Esophagus muscularis mucosa (tissue), 4 donors: ENCODE measurements at regions not wholly inside any gene's neighbourhood (a gene's known extent, or its start where the extent isn't known, plus 50 kb on each side); places are given as distances from the start of the nearest gene placed in this dataset.

Experiments used
- DNase-seq: peaks from one replicate; pipeline ENCODE4 v3.0.0-alpha.2; 2017; ENCODE audit errors: extremely low spot score
- H3K27ac ChIP-seq, 4 donors: fragments of 200-600 bp; sonication (generic); replicated peaks in 1 of 4; 1 replicate in 3 of 4; 2 replicates in 1 of 4; pipeline ENCODE4 v1.5.1; 2016 to 2019; ENCODE audit warnings: mild to moderate bottlenecking in 1 of 4
- H3K27me3 ChIP-seq, 4 donors: fragments of 200-600 bp; sonication (generic); one replicate each; pipeline versions ENCODE4 v1.5.1 to v1.6.0; 2016 to 2019
- H3K36me3 ChIP-seq, 4 donors: fragments of 200-600 bp; sonication (generic); one replicate each; pipeline ENCODE4 v1.5.1; 2016 to 2019
- H3K4me1 ChIP-seq, 4 donors: fragments of 200-600 bp; sonication (generic); one replicate each; pipeline ENCODE4 v1.5.1; 2016 to 2019
- H3K4me3 ChIP-seq, 4 donors: fragments of 200-600 bp; sonication (generic); 1 replicate in 2 of 4; 2 replicates in 2 of 4; pipeline ENCODE4 v1.5.1; 2016 to 2019; ENCODE audit warnings: mild to moderate bottlenecking in 4 of 4, moderate library complexity in 1 of 4
- H3K9me3 ChIP-seq, 4 donors: fragments of 200-600 bp; sonication (generic); 1 replicate in 3 of 4; 2 replicates in 1 of 4; pipeline ENCODE4 v1.5.1; 2016 to 2019
- POLR2A ChIP-seq: fragments of 450-650 bp; IDR thresholded peaks from one replicate; pipeline ENCODE4 v1.6.1; 2017; ENCODE audit warnings: antibody characterized with exemption, moderate library complexity, mild to moderate bottlenecking, low read depth
- POLR2AphosphoS5 ChIP-seq, 2 donors: sonication (generic); formaldehyde crosslinking; IDR thresholded peaks; one replicate each; pipeline ENCODE4 v1.6.1; 2017; ENCODE audit warnings: antibody characterized with exemption in 2 of 2
- WGBS: methylation state at CpG from one replicate; pipeline ENCODE4 v1.1.5; 2018; 5-methylcytosine and 5-hydroxymethylcytosine counted together
- intact Hi-C: fragments of 100-400 bp; cut with DNase I; formaldehyde crosslinking; loops from one replicate; pipeline ENCODE4 v1.15.1; 2023

GRCh38 chr5:172503925-172504700 lies 49.8 kb upstream of the SH3PXD2B start:
- Histone ChIP-seq H3K36me3 (no peaks in the 10 kb centered on the region), H3K4me1 (peaks cover 14 to 25% (median 21%) of the 10 kb centered on the region in 4 donors), H3K9me3 (no peaks in the 10 kb centered on the region), H3K27me3 (no peaks in the 10 kb centered on the region), H3K4me3 (no peak overlapping the region), H3K27ac (peak overlapping the region; percentile 43 to 76 (median 60))
- 64% methylated on average over 10 of the region's 10 CpGs for WGBS
- peak; percentile 92 for DNase-seq
- TF ChIP-seq POLR2A: no peak
- TF ChIP-seq POLR2AphosphoS5 (IDR thresholded peaks at IDR 0.05): peak; percentile 13 to 17
- intact Hi-C loops: no loop called here
